Tibial artery (tissue), 4 donors: ENCODE measurements at regions not wholly inside any gene's neighbourhood (a gene's known extent, or its start where the extent isn't known, plus 50 kb on each side); places are given as distances from the start of the nearest gene placed in this dataset.

Experiments used
- DNase-seq, 2 donors: peaks; one replicate each; pipeline ENCODE4 v3.0.0-alpha.2; 2019
- H3K27ac ChIP-seq, 2 donors: fragments of 200-600 bp; sonication (generic) in 1 of 2; 1 replicate in 1 of 2; 2 replicates in 1 of 2; pipeline ENCODE4 v1.5.1; 2018 to 2019; ENCODE audit warnings: mild to moderate bottlenecking in 1 of 2
- H3K27me3 ChIP-seq, 2 donors: fragments of 200-600 bp; sonication (generic) in 1 of 2; one replicate each; pipeline versions ENCODE4 v1.5.1 to v1.6.0; 2016 to 2019
- H3K36me3 ChIP-seq, 3 donors: fragments of 200-600 bp; sonication (generic) in 2 of 3; one replicate each; pipeline ENCODE4 v1.5.1; 2016 to 2019; ENCODE audit warnings: mild to moderate bottlenecking in 2 of 3
- H3K4me1 ChIP-seq, 4 donors: fragments of 200-600 bp; sonication (generic) in 2 of 4; 1 replicate in 3 of 4; 2 replicates in 1 of 4; pipeline ENCODE4 v1.5.1; 2016 to 2019
- H3K4me3 ChIP-seq, 2 donors: fragments of 200-600 bp; sonication (generic) in 1 of 2; 1 replicate in 1 of 2; 2 replicates in 1 of 2; pipeline ENCODE4 v1.5.1; 2018 to 2019; ENCODE audit warnings: mild to moderate bottlenecking in 2 of 2
- H3K9me3 ChIP-seq, 3 donors: fragments of 200-600 bp; sonication (generic) in 1 of 3; one replicate each; pipeline ENCODE4 v1.5.1; 2016 to 2019
- intact Hi-C: fragments of 100-400 bp; cut with DNase I; formaldehyde crosslinking; loops from one replicate; pipeline ENCODE4 v1.15.0; 2023; ENCODE audit warnings: low total_unique reads
- TF ChIP-seq, protein P1 (sequence below), 2 experiments: fragments of 200-600 bp in 1 of 2; fragments of 450-650 bp in 1 of 2; IDR thresholded peaks; one replicate each; pipeline ENCODE4 v1.5.1; 2017 to 2019; ENCODE audit warnings: antibody characterized with exemption in 2 of 2, mild to moderate bottlenecking in 1 of 2, moderate library complexity in 1 of 2

DNA sequence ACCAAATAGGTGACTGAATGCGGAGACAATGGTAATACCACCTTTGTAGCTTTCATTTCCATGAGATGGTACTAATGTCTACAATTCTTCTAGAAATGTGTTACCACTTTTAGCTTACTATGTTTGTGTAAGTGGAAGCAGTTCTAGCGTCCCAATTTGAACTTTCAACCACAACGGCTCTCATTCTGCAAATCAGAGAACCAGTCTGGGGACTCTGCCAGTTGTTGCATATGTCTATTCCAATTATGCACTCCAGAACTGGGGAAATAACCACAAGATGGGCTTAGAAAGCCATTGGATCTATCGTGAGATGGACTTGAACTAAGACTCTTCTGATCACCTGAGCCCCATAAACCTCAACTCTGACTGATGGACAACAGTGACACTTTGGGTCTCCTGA, 862.3 kb downstream of the SLITRK1 start:
- Histone ChIP-seq H3K27ac (no peak overlapping the region), H3K27me3 (no peaks in the 10 kb centered on the region), H3K4me3 (no peak overlapping the region), H3K4me1 (no peaks in the 10 kb centered on the region), H3K9me3 (no peaks in the 10 kb centered on the region), H3K36me3 (no peaks in the 10 kb centered on the region)
- DNase-seq, result no peak
- TF ChIP-seq, protein P1, sequence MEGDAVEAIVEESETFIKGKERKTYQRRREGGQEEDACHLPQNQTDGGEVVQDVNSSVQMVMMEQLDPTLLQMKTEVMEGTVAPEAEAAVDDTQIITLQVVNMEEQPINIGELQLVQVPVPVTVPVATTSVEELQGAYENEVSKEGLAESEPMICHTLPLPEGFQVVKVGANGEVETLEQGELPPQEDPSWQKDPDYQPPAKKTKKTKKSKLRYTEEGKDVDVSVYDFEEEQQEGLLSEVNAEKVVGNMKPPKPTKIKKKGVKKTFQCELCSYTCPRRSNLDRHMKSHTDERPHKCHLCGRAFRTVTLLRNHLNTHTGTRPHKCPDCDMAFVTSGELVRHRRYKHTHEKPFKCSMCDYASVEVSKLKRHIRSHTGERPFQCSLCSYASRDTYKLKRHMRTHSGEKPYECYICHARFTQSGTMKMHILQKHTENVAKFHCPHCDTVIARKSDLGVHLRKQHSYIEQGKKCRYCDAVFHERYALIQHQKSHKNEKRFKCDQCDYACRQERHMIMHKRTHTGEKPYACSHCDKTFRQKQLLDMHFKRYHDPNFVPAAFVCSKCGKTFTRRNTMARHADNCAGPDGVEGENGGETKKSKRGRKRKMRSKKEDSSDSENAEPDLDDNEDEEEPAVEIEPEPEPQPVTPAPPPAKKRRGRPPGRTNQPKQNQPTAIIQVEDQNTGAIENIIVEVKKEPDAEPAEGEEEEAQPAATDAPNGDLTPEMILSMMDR (IDR thresholded peaks at IDR 0.05), result no peak
- intact Hi-C loops, result no loop called here

- H3K27me3 ChIP-seq, result no peaks in the 10 kb centered on the region
- no peaks in the 10 kb centered on the region for H3K9me3 ChIP-seq
- no peak overlapping the region for H3K4me3 ChIP-seq
- no peaks in the 10 kb centered on the region for H3K36me3 ChIP-seq
- TF ChIP-seq, protein P1 (IDR thresholded peaks at IDR 0.05), result no peak
- intact Hi-C loops, result no loop called here
- H3K4me1 ChIP-seq, result peaks cover 0 to 30% (median 0%) of the 10 kb centered on the region in 4 donors
- no peak overlapping the region for H3K27ac ChIP-seq
- DNase-seq, result no peak
Observed at GRCh38 chr13:83009987-83010386, 872.3 kb downstream of the SLITRK1 start.

DNA sequence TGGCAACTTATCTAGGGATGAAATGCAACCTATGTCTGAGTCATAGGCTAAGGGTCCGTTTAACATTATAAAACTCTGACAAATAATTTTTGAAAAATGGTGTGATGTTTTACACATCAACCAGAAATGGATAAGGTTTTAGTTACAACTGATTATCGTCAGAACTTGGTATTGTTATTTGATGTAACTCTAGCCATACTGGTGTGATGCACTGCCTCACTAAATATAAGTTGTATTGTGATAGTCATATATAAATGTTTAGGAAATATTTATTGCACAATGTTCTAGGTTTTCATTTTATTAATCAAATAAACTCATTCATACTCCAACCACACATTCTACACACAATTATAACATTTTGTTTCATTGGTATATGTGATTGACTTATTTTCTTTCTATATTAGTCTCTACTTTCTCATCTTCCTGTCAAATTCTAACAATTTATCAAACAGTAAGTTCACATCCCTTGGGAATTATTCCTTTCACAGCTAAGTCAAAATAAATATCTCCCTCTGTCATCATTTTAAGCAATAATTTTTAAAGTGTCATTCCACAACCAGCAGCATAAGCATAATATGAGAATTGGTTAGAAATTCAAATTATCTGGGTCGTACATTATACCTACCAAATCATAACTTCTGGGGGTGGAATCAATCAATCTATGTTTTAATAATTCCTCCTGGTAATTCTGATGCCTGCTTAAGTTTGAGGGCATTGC, 873.9 kb downstream of the SLITRK1 start:
- no peak overlapping the region for H3K4me3 ChIP-seq
- TF ChIP-seq, protein P1 (IDR thresholded peaks at IDR 0.05), result no peak
- peaks cover 0 to 30% (median 0%) of the 10 kb centered on the region in 4 donors for H3K4me1 ChIP-seq
- no peaks in the 10 kb centered on the region for H3K27me3 ChIP-seq
- H3K36me3 ChIP-seq, result no peaks in the 10 kb centered on the region
- no peak for DNase-seq
- no peak overlapping the region for H3K27ac ChIP-seq
- no peaks in the 10 kb centered on the region for H3K9me3 ChIP-seq
- intact Hi-C loops, result no loop called here

GRCh38 chr13:83007226-83007625, 875.0 kb downstream of the SLITRK1 start:
- peak overlapping the region in 1 of 2 donors; percentile 21 for H3K27ac ChIP-seq
- no peak overlapping the region for H3K4me3 ChIP-seq
- TF ChIP-seq, protein P1 (IDR thresholded peaks at IDR 0.05), result no peak
- intact Hi-C loops, result no loop called here
- DNase-seq, result no peak
- H3K9me3 ChIP-seq, result no peaks in the 10 kb centered on the region
- no peaks in the 10 kb centered on the region for H3K36me3 ChIP-seq
- H3K27me3 ChIP-seq, result no peaks in the 10 kb centered on the region
- H3K4me1 ChIP-seq, result peaks cover 0 to 30% (median 0%) of the 10 kb centered on the region in 4 donors

DNA sequence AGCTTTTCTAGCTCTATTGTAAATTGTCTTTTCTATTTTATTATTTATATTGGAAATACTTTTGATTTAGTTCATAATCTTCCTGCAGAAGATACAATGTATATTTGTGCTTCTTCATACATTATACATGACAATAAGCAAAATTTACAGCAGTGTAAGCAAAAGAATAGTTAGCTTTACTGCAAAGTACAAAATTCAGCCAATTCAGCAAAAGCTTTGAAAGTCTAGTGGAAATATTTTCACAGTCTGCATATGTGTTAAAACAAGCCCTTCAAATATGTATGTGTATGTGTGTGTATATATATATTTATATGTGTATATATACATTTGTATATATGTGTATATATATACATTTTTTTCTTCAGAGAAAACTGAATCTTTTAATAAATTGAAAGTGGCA, 879.1 kb downstream of the SLITRK1 start:
- Histone ChIP-seq H3K4me3 (no peak overlapping the region), H3K27ac (no peak overlapping the region), H3K4me1 (peaks cover 0 to 19% (median 0%) of the 10 kb centered on the region in 4 donors), H3K9me3 (no peaks in the 10 kb centered on the region), H3K27me3 (no peaks in the 10 kb centered on the region), H3K36me3 (no peaks in the 10 kb centered on the region)
- TF ChIP-seq, protein P1 (IDR thresholded peaks at IDR 0.05), result no peak
- intact Hi-C loops, result no loop called here
- DNase-seq, result no peak
